Fibroblast of lung (primary cell): ENCODE measurements at regions not wholly inside any gene's neighbourhood (a gene's known extent, or its start where the extent isn't known, plus 50 kb on each side); places are given as distances from the start of the nearest gene placed in this dataset.

Source experiments
- DNase-seq, 2 donors: peaks; one replicate each; pipeline versions ENCODE4 v3.0.0 to v3.0.0-alpha.2; 2010; ENCODE audit warnings: low read depth in 2 of 2
- H2AFZ ChIP-seq: 2 replicates; pipeline ENCODE4 v1.5.1; 2012; ENCODE audit warnings: low read length, control low read depth, inconsistent platforms
- H3K27ac ChIP-seq: 2 replicates; pipeline ENCODE4 v1.5.1; 2011; ENCODE audit warnings: low read length, control low read depth; ENCODE audit not compliant: insufficient read depth
- H3K27me3 ChIP-seq: 2 replicates; pipeline ENCODE4 v1.5.1; 2011; ENCODE audit warnings: mild to moderate bottlenecking, low read length; ENCODE audit not compliant: control insufficient read depth, insufficient read depth
- H3K36me3 ChIP-seq: 2 replicates; pipeline ENCODE4 v1.5.1; 2011; ENCODE audit warnings: low read length; ENCODE audit not compliant: control insufficient read depth, insufficient read depth
- H3K4me1 ChIP-seq: 2 replicates; pipeline ENCODE4 v1.5.1; 2011; ENCODE audit warnings: low read length; ENCODE audit not compliant: control insufficient read depth, insufficient read depth; ENCODE audit errors: extremely low read depth
- H3K4me2 ChIP-seq: 2 replicates; pipeline ENCODE4 v1.5.1; 2011; ENCODE audit warnings: low read length, control low read depth; ENCODE audit not compliant: insufficient read depth; ENCODE audit errors: extremely low read depth
- H3K4me3 ChIP-seq, 4 experiments: fragments of 200-600 bp in 1 of 4; sonication (generic) in 1 of 4; replicated peaks in 1 of 4; 2 replicates each; pipeline ENCODE4 v1.5.1; 2011 to 2016; ENCODE audit warnings: low read length in 4 of 4, low read depth in 3 of 4, mild to moderate bottlenecking in 3 of 4, control low read depth in 2 of 4, inconsistent platforms in 1 of 4, mixed read lengths in 1 of 4; ENCODE audit not compliant: insufficient read depth in 1 of 4; ENCODE audit errors: control extremely low read depth in 1 of 4
- H3K79me2 ChIP-seq: 2 replicates; pipeline ENCODE4 v1.5.1; 2012; ENCODE audit warnings: mild to moderate bottlenecking, low read length, inconsistent platforms; ENCODE audit not compliant: control insufficient read depth, insufficient read depth
- H3K9ac ChIP-seq: 2 replicates; pipeline ENCODE4 v1.5.1; 2011; ENCODE audit warnings: mild to moderate bottlenecking, low read length, control low read depth; ENCODE audit not compliant: insufficient read depth
- H3K9me3 ChIP-seq: 2 replicates; pipeline ENCODE4 v1.5.1; 2012; ENCODE audit warnings: low read depth, low read length; ENCODE audit not compliant: control insufficient read depth, insufficient read depth
- H4K20me1 ChIP-seq: 2 replicates; pipeline ENCODE4 v1.5.1; 2011; ENCODE audit warnings: low read length; ENCODE audit not compliant: control insufficient read depth, insufficient read depth; ENCODE audit errors: extremely low read depth
- EZH2 ChIP-seq: IDR thresholded peaks from 2 replicates; pipeline ENCODE4 v1.5.1; 2012; ENCODE audit warnings: low read length, control low read depth, mild to moderate bottlenecking; ENCODE audit errors: missing control alignments
- TF ChIP-seq, protein P1 (sequence below), 2 donors: IDR thresholded peaks in 1 of 2; conservative IDR thresholded peaks in 1 of 2; 1 replicate in 1 of 2; 2 replicates in 1 of 2; pipeline ENCODE4 v1.5.1; 2011 to 2012; ENCODE audit warnings: low read length in 2 of 2, control low read depth in 1 of 2, inconsistent platforms in 1 of 2, low read depth in 1 of 2, mild to moderate bottlenecking in 1 of 2

DNA sequence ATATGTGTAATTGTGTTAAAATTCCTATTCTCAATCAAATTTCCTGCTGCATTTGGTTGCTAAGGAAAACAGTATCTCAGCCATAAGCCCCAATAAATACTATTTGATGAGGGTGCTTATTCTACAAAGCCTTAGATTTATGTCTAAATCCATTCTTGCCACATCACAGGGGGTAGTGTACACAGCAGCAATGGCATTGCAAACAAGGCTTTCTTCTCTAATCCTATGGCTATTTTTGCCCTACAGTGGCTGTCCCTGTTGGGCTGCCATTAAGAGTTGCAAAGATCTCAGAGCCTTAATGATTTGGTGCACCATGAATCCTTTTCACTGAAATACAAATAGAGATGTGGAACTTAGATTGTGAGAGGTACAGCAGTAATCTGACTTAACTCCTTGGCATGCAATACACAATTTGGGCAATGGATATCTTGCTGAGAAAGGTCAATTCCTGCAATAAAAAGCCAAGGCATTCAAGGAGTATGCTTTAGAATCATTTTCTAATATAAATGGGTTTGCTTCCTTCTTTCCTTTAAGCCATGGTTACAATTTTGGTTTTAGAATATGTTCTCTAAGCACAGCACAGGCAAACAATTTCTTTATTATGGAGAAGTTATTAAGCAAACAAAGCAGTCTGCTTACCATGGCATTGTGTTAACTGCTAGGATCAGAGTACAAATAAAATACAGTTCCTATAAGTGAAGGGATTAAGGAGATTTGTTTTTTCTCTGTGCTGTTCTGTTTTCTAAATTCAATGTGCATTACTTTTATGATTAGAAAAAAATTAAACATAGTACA is 69.8 kb upstream of the CD302 start:
- Histone ChIP-seq H3K4me3 (no peak overlapping the region), H3K4me2 (no peak overlapping the region), H3K79me2 (no peaks in the 10 kb centered on the region), H3K9ac (no peak overlapping the region), H3K9me3 (no peaks in the 10 kb centered on the region), H3K36me3 (no peaks in the 10 kb centered on the region), H4K20me1 (no peaks in the 10 kb centered on the region), H2AFZ (no peak overlapping the region), H3K27ac (no peak overlapping the region), H3K27me3 (no peaks in the 10 kb centered on the region), H3K4me1 (no peaks in the 10 kb centered on the region)
- no peak for TF ChIP-seq EZH2
- TF ChIP-seq, protein P1, sequence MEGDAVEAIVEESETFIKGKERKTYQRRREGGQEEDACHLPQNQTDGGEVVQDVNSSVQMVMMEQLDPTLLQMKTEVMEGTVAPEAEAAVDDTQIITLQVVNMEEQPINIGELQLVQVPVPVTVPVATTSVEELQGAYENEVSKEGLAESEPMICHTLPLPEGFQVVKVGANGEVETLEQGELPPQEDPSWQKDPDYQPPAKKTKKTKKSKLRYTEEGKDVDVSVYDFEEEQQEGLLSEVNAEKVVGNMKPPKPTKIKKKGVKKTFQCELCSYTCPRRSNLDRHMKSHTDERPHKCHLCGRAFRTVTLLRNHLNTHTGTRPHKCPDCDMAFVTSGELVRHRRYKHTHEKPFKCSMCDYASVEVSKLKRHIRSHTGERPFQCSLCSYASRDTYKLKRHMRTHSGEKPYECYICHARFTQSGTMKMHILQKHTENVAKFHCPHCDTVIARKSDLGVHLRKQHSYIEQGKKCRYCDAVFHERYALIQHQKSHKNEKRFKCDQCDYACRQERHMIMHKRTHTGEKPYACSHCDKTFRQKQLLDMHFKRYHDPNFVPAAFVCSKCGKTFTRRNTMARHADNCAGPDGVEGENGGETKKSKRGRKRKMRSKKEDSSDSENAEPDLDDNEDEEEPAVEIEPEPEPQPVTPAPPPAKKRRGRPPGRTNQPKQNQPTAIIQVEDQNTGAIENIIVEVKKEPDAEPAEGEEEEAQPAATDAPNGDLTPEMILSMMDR (conservative IDR thresholded peaks at IDR 0.05 in 1 of 2, IDR thresholded peaks at IDR 0.05 in 1 of 2; ENCODE audit: low read depth in 1 of 2, low read length in 2 of 2) = no peak
- DNase-seq = no peak

DNA sequence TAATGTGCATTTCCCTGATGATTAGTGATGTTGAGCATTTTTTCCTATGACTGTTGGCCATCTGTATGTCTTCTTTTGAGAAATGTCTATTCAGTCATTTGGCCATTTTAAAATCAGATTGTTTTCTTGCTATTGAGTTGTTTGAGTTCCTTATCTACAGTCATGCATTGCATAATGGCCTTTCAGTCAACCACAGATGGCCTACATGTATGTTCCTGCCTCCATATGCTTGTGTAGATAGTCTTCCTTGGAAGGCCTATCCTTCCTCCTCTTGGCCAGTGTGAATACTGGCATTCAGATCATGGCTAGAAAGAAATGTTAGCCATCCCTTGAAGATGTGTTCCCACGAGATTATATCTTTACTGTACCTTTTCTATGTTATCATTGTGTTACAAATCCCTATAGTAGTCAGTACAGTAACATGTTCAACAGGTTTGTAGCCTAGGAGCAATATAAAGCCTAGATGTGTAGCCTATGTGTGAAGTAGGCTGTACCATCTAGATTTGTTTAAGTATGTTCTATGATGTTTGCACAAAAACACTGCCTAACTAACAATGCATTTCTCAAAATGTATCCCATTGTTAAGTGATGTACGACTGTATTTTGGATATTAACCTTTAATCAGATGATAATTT is 65.6 kb upstream of the CD302 start:
- Histone ChIP-seq H3K4me3 (no peak overlapping the region), H3K4me2 (no peak overlapping the region), H3K79me2 (no peaks in the 10 kb centered on the region), H2AFZ (no peak overlapping the region), H3K4me1 (no peaks in the 10 kb centered on the region), H4K20me1 (no peaks in the 10 kb centered on the region), H3K9ac (no peak overlapping the region), H3K27ac (no peak overlapping the region), H3K27me3 (no peaks in the 10 kb centered on the region), H3K36me3 (no peaks in the 10 kb centered on the region), H3K9me3 (no peaks in the 10 kb centered on the region)
- TF ChIP-seq, protein P1 (conservative IDR thresholded peaks at IDR 0.05 in 1 of 2, IDR thresholded peaks at IDR 0.05 in 1 of 2; ENCODE audit: low read depth in 1 of 2, low read length in 2 of 2) = no peak
- TF ChIP-seq EZH2 = no peak
- no peak for DNase-seq

DNA sequence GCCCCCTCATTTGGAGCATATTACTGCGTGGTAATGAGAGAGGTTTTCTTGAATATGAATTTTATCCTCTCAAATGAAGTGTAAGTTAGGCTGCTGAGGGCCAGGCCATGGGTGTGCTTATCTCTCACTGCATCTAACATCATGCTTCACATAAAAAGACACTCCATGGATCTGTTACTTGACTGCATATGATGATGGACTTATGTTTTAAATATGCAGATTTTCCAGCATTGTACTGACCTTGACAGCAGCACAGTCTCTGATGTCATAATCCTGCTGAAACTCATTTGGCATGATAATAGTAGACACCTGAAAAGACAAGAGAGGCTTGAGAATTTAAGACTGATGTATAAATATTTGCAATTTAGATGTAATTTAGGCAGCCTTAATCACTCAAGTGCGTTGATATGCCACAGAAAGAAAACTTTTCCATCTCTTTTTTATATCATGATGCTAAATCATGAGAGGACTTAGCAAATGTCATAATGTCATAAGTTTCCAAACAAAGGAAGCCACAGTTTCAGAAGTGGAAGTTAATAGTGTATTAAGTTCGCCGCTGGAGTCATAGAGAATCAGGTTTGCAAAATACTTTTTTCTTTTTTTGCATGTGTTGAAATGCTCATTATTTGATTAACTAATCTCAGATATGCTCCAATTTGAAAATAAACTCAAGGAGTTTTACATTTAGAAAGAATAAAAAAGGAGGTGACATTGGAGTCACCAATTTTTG is 62.7 kb upstream of the CD302 start:
- Histone ChIP-seq H3K79me2 (no peaks in the 10 kb centered on the region), H3K4me3 (no peak overlapping the region), H2AFZ (no peak overlapping the region), H3K4me1 (no peaks in the 10 kb centered on the region), H3K27ac (no peak overlapping the region), H3K9ac (no peak overlapping the region), H3K36me3 (no peaks in the 10 kb centered on the region), H3K9me3 (no peaks in the 10 kb centered on the region), H4K20me1 (no peaks in the 10 kb centered on the region), H3K27me3 (no peaks in the 10 kb centered on the region), H3K4me2 (no peak overlapping the region)
- TF ChIP-seq, protein P1 (conservative IDR thresholded peaks at IDR 0.05 in 1 of 2, IDR thresholded peaks at IDR 0.05 in 1 of 2; ENCODE audit: low read depth in 1 of 2, low read length in 2 of 2) = no peak
- TF ChIP-seq EZH2 = no peak
- DNase-seq = no peak
